ENCODE measurements at regions not wholly inside any gene's neighbourhood (a gene's known extent, or its start where the extent isn't known, plus 50 kb on each side); places are given as distances from the start of the nearest gene placed in this dataset.

- DNase-seq = no peak
- no peak overlapping the region for H3K4me3 Mint-ChIP-seq
- H3K4me3 ChIP-seq (ENCODE audit: low read length) = no peak overlapping the region
- H3K9me3 ChIP-seq (ENCODE audit: control insufficient read depth in 1 of 2, insufficient read depth in 1 of 2, low read length in 2 of 2) = no peaks in the 10 kb centered on the region
- TF ChIP-seq CTCF (IDR thresholded peaks at IDR 0.05) = no peak
- ChIA-PET CTCF (no interaction called here), POLR2A (no interaction called here)
- no peaks in the 10 kb centered on the region for H3K27me3 Mint-ChIP-seq
- H3K36me3 Mint-ChIP-seq (ENCODE audit: low read depth) = no peaks in the 10 kb centered on the region
- H3K4me1 Mint-ChIP-seq (ENCODE audit: low read depth) = no peaks in the 10 kb centered on the region
- H3K27ac Mint-ChIP-seq = no peak overlapping the region
- no peaks in the 10 kb centered on the region for H3K4me1 ChIP-seq (ENCODE audit: insufficient read depth, low read length)
- intact Hi-C loops (cut with DNase I, micrococcal nuclease) = no loop called here
- no peaks in the 10 kb centered on the region for H3K36me3 ChIP-seq (ENCODE audit: insufficient read depth, low read length)
- ATAC-seq (ENCODE audit: poor library complexity) = no peak
- no peaks in the 10 kb centered on the region for H3K27me3 ChIP-seq (ENCODE audit: control insufficient read depth in 1 of 2, insufficient read depth in 2 of 2, low read length in 2 of 2)
- no peak overlapping the region for H3K27ac ChIP-seq (ENCODE audit: low read depth in 1 of 2, low read length in 2 of 2)
- no peaks in the 10 kb centered on the region for H3K9me3 Mint-ChIP-seq
Measured at GRCh38 chr4:138401334-138401733, 159.2 kb upstream of the SLC7A11 start.

- Histone ChIP-seq H3K4me1 (ENCODE audit: insufficient read depth, low read length) (no peaks in the 10 kb centered on the region), H3K4me3 (ENCODE audit: low read length) (no peak overlapping the region), H3K36me3 (ENCODE audit: insufficient read depth, low read length) (no peaks in the 10 kb centered on the region), H3K9me3 (ENCODE audit: control insufficient read depth in 1 of 2, insufficient read depth in 1 of 2, low read length in 2 of 2) (no peaks in the 10 kb centered on the region), H3K27ac (ENCODE audit: low read depth in 1 of 2, low read length in 2 of 2) (no peak overlapping the region), H3K27me3 (ENCODE audit: control insufficient read depth in 1 of 2, insufficient read depth in 2 of 2, low read length in 2 of 2) (no peaks in the 10 kb centered on the region)
- no peaks in the 10 kb centered on the region for H3K4me1 Mint-ChIP-seq (ENCODE audit: low read depth)
- no peaks in the 10 kb centered on the region for H3K9me3 Mint-ChIP-seq
- H3K36me3 Mint-ChIP-seq (ENCODE audit: low read depth) = no peaks in the 10 kb centered on the region
- no peak overlapping the region for H3K4me3 Mint-ChIP-seq
- H3K27ac Mint-ChIP-seq = no peak overlapping the region
- ATAC-seq (ENCODE audit: poor library complexity) = no peak
- intact Hi-C loops (cut with DNase I, micrococcal nuclease) = no loop called here
- TF ChIP-seq CTCF (IDR thresholded peaks at IDR 0.05) = no peak
- CTCF ChIA-PET = no interaction called here
- no peak for DNase-seq
- no peaks in the 10 kb centered on the region for H3K27me3 Mint-ChIP-seq
- POLR2A ChIA-PET = no interaction called here
Measured at GRCh38 chr4:138400543-138400942, 158.4 kb upstream of the SLC7A11 start.

GRCh38 chr4:138400066-138400465 is 157.9 kb upstream of the SLC7A11 start:
- TF ChIP-seq CTCF (IDR thresholded peaks at IDR 0.05) = no peak
- POLR2A ChIA-PET = no interaction called here
- Histone ChIP-seq H3K27ac (ENCODE audit: low read depth in 1 of 2, low read length in 2 of 2) (no peak overlapping the region), H3K9me3 (ENCODE audit: control insufficient read depth in 1 of 2, insufficient read depth in 1 of 2, low read length in 2 of 2) (no peaks in the 10 kb centered on the region), H3K4me3 (ENCODE audit: low read length) (no peak overlapping the region), H3K36me3 (ENCODE audit: insufficient read depth, low read length) (no peaks in the 10 kb centered on the region), H3K27me3 (ENCODE audit: control insufficient read depth in 1 of 2, insufficient read depth in 2 of 2, low read length in 2 of 2) (no peaks in the 10 kb centered on the region), H3K4me1 (ENCODE audit: insufficient read depth, low read length) (no peaks in the 10 kb centered on the region)
- Mint-ChIP-seq H3K27me3 (no peaks in the 10 kb centered on the region), H3K27ac (no peak overlapping the region), H3K36me3 (ENCODE audit: low read depth) (no peaks in the 10 kb centered on the region), H3K4me3 (no peak overlapping the region), H3K9me3 (no peaks in the 10 kb centered on the region), H3K4me1 (ENCODE audit: low read depth) (no peaks in the 10 kb centered on the region)
- CTCF ChIA-PET = no interaction called here
- no peak for ATAC-seq (ENCODE audit: poor library complexity)
- DNase-seq = no peak
- intact Hi-C loops (cut with DNase I, micrococcal nuclease) = no loop called here

Data from CD4-positive, alpha-beta T cell (primary cell).